ENCODE measurements at regions not wholly inside any gene's neighbourhood (a gene's known extent, or its start where the extent isn't known, plus 50 kb on each side); places are given as distances from the start of the nearest gene placed in this dataset.

GRCh38 chr2:12090072-12090471 lies 343.6 kb downstream of the LPIN1 start:
- FAIRE-seq, result no peak

DNA sequence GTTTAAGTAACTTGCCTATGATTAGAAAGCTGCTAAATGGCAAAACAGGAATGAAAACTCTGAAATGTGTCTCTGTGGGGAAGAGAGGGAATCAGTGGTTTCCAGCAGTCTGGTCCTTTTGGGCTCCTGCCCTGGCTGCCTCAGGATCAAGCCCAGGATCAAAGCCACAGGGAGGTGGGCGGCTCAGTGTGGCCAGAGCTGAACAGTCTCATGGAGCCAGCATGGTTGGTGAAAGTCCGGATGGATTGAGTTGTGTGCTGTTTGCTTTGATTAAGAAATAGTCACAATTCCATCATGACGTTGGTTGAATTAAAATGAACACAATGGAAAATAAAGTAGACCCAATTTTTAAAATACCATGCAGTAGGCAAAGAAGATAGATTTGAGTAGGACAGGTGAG lies 344.2 kb downstream of the LPIN1 start:
- FAIRE-seq, result no peak

DNA sequence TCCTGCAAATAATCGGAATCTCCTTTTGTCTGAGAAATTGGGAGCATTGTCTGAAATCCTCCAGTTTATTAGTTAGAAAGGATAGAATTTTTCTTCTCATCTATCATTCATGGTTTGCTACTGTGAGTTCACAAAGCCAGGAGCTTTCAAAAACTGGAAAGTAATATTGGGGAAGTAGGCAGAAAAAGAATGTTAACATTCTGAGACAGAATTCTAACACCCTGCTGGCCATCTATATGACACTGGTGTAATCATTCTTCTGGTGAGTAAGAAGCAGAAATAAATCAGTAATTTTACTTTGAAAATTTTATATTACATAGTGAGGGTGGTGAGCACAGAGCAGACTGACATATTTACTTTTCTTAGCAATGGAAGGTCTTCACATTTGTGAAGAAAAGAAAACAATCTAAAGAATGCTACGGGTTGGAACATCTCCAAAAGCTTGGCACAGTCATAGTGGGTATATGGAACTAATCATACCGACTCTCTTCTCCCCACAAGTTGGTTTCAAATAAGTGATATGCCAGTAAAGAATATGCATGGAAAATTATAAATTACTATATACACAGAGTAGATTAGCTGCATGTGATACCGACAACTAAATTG lies 344.9 kb downstream of the LPIN1 start:
- FAIRE-seq, result no peak

GRCh38 chr2:12094134-12094533 lies 347.7 kb downstream of the LPIN1 start:
- no peak for FAIRE-seq

GRCh38 chr2:12096051-12096787 lies 349.8 kb downstream of the LPIN1 start:
- FAIRE-seq, result no peak

- no peak for FAIRE-seq
Measured at GRCh38 chr2:12096788-12097449, 350.5 kb downstream of the LPIN1 start.

DNA sequence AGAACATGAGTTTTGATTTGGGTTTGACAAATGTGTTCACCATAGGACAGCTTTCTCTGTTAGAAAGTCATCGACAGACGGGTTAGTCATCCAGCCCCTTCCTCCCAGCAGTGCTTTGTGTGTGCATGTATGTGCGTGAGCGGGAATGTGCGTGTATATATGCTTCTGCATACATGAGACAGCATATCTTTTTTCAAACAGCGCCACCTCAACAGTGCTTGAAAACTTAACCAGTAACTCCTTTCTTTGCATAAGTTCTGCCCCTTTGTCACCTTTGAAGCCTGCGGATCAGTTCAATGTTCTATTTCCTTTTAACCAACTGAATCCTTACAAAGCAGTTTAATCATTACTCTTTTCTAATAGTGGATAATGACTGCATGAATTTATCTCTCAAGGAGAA lies 351.4 kb downstream of the LPIN1 start:
- FAIRE-seq, result no peak

- FAIRE-seq, result no peak
Measured at GRCh38 chr2:12099374-12099773, 352.9 kb downstream of the LPIN1 start.

DNA sequence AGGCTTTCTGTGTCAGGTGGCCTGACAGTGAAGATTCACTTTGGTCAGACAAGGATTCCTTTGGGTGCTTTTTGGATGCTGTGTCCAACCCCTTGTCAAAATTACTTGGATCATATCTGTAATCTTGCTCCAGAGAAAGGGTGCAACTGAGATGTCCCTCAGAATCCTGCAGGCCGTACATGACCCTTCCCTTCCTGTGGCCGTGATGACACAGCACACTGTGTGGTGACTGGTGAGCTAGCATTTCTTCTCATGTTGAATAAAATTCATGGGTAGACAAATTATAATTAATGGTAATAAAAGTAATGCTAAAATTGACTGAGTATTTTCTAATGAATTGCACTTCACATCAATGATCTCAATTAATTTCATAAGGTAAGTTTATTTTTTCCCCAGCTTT lies 356.2 kb downstream of the LPIN1 start:
- no peak for FAIRE-seq

DNA sequence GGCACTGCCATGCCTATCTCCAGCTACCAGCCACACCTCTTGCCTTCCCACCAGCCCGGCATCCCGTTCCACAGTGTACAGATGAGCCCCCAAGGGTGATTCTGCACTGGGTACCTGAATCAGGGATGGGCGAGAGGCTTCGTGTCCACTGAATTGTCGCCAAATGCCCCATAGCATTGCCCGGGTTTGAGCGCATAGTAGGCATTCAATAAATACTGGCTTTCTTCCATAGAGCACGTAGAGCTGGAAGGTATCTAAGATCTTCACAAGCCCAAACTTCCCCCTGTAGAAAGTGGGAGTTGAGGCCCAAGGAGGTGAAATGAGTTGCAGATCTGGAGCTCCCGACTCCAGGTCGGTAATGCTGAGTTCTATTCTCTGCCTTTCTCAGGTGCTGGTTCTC lies 358.7 kb downstream of the LPIN1 start:
- no peak for FAIRE-seq

GRCh38 chr2:12106440-12107080 lies 360.1 kb downstream of the LPIN1 start:
- FAIRE-seq, result no peak

DNA sequence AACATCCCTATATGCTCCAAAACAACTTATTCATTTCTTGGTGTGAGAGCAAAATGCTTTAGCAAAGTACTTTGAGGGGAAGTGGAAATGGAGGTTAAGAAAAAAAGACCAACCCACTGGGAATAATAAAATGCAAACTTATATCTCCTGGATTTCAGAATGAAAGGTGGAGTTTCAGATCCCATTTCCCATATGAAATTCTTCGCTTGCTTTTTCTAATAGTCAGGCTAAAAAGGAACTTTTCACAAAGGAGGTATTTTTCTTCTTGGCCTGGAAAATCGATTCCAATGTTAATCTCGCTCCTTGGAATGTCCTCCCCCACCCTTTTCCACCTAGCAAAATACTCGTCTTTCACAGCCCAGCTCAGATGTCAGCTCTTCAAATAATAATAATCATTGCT lies 360.9 kb downstream of the LPIN1 start:
- FAIRE-seq, result no peak

GRCh38 chr2:12107939-12108338 lies 361.5 kb downstream of the LPIN1 start:
- no peak for FAIRE-seq

- FAIRE-seq, result no peak
Measured at GRCh38 chr2:12109363-12110017, 363.1 kb downstream of the LPIN1 start.

GRCh38 chr2:12110074-12110473 lies 363.6 kb downstream of the LPIN1 start:
- no peak for FAIRE-seq

DNA sequence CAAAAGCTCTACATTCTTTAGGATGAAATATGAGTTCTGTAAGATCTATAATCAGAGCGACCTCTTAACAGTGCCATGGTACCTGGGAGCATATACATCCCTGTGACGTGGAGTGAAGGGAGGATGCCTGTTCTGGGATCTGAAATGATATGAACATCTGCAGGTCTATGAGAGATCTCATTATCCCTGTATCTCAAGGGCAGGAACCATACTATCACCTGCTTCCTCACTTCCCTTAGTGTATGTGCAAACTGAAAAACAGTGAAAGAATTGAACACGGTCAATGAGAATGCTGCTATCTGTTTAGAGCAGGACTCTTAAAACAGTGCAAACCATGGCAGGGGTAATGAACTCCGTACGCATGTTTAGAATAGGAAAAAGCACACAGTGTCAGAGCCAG lies 364.0 kb downstream of the LPIN1 start:
- FAIRE-seq, result no peak

GRCh38 chr2:12113412-12113811 lies 367.0 kb downstream of the LPIN1 start:
- no peak for FAIRE-seq

GRCh38 chr2:12114816-12115215 lies 368.4 kb downstream of the LPIN1 start:
- no peak for FAIRE-seq

DNA sequence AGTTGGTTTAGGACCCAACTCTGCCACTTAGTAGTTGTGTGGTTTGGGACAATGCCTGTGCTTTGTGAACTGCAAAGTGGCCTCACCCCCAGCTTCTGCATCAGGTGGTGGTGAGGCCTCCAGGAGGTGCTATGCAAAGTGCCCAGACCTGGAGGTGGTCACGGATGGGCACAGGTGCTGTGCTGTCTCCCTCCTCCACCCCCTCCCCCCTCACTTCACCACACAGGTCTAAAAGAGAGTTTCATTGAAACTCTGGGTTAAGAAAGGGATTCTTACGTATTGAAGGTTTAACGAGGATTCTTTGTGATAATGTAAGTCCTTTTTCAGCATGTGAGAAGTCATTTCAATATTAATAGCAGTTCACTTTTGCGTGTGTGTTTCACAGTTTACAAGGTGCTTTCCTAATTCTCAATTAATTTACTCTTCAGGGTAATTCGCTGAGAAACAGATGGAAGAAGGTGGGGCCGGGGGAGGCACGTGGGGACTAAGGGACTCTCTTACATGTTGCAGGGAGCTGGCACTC lies 369.9 kb downstream of the LPIN1 start:
- no peak for FAIRE-seq

- FAIRE-seq, result no peak
Measured at GRCh38 chr2:12119841-12120240, 373.4 kb downstream of the LPIN1 start.

DNA sequence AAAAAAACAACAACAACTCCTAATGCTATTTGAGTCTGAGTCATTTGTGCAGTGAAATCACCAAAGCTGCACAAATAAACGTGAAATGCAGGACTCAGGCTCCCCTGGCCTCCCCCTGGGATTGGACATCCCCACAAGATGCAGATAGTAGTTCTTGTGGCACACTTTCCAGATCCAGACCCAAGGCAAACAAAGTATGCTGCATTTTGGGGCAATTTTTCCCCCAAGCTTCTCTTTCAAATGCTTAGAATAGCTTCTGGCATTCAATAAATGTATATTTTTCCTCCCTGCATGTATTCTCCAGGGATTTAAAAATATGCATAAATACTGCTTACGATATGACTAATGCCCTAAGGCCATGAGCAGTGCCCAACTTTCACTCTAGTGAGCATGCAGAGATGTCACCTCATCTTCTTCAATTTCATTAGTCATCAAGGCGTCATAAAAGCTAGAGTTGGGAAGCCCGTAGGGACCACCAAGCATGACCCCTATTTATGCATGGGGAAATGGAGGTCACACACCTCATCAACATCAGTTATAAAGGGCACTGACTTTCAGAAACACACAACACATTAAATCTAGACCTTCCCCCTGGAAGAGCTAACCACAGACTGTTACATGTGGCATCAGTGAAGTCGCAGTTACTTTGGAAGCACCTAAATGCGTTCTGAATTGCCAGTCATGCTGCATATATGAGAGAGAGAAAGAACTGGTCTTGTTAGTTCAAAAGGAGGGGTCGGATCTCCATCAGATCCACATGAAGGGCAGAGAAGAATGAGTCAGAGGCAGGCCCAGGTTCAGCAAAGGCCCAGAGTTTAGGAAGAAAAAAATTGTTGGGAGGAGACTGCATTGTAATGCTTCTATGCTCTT lies 374.1 kb downstream of the LPIN1 start:
- FAIRE-seq, result no peak

DNA sequence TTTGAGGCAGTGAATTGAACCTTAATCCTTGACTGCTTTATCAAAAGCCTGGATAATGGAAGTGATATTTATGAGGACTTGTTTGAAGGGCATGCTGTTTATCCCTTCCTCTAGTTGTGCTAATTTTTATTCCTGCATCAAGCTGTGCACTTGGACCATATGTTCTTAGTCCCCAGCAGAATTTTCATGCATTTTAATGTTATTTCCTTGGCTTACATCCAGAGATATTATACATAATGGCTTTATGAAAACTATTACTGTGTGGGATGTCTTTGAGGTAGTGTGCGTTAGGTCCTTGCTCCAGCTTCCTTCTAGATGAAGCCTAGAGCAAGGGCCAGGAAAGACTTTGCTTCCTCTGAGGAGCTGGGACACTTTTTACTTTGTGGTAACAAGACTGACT lies 378.4 kb downstream of the LPIN1 start:
- FAIRE-seq, result no peak
